ENCODE measurements at regions not wholly inside any gene's neighbourhood (a gene's known extent, or its start where the extent isn't known, plus 50 kb on each side); places are given as distances from the start of the nearest gene placed in this dataset.

- peaks cover 2% of the 10 kb centered on the region for H3K9me3 Mint-ChIP-seq (ENCODE audit: low read depth)
- DNase-seq = no peak
- H3K27ac Mint-ChIP-seq = no peak overlapping the region
- peaks cover 43% of the 10 kb centered on the region for H3K4me1 Mint-ChIP-seq
- CTCF ChIA-PET = interaction anchor here (1.1 kb wide), 1 partner anchor 28 kb away, joined by 3 read pairs; no protein-coding TSS in a partner anchor
- no peaks in the 10 kb centered on the region for H3K27me3 Mint-ChIP-seq
- H3K4me3 Mint-ChIP-seq = no peak overlapping the region
- ATAC-seq = no peak
- H3K36me3 Mint-ChIP-seq = peaks cover 33% of the 10 kb centered on the region
Observed at GRCh38 chr12:124481257-124481750, 86.1 kb downstream of the NCOR2 start.

DNA sequence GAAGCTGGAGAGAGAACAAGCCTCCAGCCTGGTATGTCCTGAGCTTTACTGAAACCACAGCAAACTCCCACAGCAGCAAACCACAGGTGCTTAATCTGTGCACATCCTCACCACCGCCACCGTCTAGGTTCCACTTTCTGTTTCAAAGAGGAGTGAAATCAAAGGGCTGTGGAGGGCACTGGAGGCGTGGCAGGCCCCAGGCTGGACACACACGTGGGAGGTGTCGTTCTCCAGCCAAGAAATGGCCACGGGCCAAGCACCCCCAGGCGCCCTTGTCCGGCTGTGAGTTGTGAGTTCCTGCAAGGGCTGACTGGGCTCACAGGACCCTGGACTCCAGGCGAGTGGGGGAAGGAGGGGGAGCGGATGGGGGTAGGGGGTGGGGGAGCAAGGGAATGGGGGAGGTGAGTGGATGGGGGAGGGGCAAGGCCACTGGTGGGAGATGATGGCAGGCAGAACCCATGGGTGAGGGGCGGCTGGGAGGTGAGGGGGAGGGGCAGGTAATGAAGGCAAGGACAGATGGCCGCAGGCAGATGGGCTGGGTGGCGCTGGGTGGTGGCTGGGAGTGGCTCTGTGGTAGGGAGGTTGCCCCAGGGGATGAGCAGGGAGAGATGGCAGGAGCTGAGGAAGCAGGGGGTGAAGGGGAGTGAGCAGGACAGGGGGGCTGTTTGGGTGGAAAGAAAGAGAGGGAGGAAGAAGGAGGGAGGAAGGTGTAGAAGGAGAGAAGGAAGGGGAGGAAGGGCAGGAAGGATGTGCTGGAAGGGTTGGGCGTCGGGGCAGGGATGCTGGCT is 86.7 kb downstream of the NCOR2 start:
- peaks cover 2% of the 10 kb centered on the region for H3K9me3 Mint-ChIP-seq (ENCODE audit: low read depth)
- peaks cover 43% of the 10 kb centered on the region for H3K4me1 Mint-ChIP-seq
- ATAC-seq (peak; percentile 86), DNase-seq (peak; percentile 91)
- CTCF ChIA-PET = interaction anchor here (1.0 to 1.2 kb wide), 5 partner anchors 9 to 448 kb away, joined by 3 read pairs; no protein-coding TSS in a partner anchor
- H3K27me3 Mint-ChIP-seq = no peaks in the 10 kb centered on the region
- no peak overlapping the region for H3K4me3 Mint-ChIP-seq
- peak overlapping the region; percentile 31 for H3K27ac Mint-ChIP-seq
- H3K36me3 Mint-ChIP-seq = peaks cover 38% of the 10 kb centered on the region

GRCh38 chr12:124479680-124480468 is 87.5 kb downstream of the NCOR2 start:
- Mint-ChIP-seq H3K4me1 (peaks cover 40% of the 10 kb centered on the region), H3K4me3 (no peak overlapping the region), H3K36me3 (peaks cover 36% of the 10 kb centered on the region), H3K27ac (peak overlapping the region; percentile 31), H3K9me3 (ENCODE audit: low read depth) (peaks cover 2% of the 10 kb centered on the region), H3K27me3 (no peaks in the 10 kb centered on the region)
- ATAC-seq (no peak), DNase-seq (no peak)
- CTCF ChIA-PET = interaction anchor here (1.0 to 1.2 kb wide), 6 partner anchors 10 to 448 kb away, joined by 3 read pairs; no protein-coding TSS in a partner anchor

- peaks cover 40% of the 10 kb centered on the region for H3K36me3 Mint-ChIP-seq
- CTCF ChIA-PET = interaction anchor here (1.0 to 1.2 kb wide), 3 partner anchors 12 to 447 kb away, joined by 3 read pairs; no protein-coding TSS in a partner anchor
- H3K27ac Mint-ChIP-seq = no peak overlapping the region
Observed at GRCh38 chr12:124478985-124479645, 88.3 kb downstream of the NCOR2 start.

DNA sequence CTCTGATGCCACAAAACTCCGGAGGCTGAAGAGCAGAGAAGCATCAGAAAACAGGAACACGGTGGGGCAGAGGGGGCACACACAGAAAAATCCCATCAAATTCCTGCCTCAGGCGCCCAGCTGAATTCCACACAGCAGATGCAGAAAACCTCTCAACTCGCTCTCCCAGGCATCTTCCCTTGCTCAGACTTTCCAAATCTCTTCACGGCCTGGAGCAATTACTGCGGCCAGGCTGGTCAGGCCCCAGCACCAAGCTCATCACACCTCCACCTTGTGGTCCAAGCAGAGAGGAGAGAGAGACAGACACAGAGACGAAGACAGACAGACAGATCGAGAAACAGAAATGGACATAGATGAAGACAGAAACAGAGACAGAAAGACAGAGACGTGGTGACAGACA is 89.0 kb downstream of the NCOR2 start:
- peaks cover 47% of the 10 kb centered on the region for H3K36me3 Mint-ChIP-seq

More at GRCh38 chr12:124478985-124479645, 88.3 kb downstream of the NCOR2 start:
- ATAC-seq (no peak), DNase-seq (no peak)
- Mint-ChIP-seq H3K4me1 (peaks cover 35% of the 10 kb centered on the region), H3K27me3 (no peaks in the 10 kb centered on the region), H3K4me3 (no peak overlapping the region), H3K9me3 (ENCODE audit: low read depth) (peaks cover 2% of the 10 kb centered on the region)

DNA sequence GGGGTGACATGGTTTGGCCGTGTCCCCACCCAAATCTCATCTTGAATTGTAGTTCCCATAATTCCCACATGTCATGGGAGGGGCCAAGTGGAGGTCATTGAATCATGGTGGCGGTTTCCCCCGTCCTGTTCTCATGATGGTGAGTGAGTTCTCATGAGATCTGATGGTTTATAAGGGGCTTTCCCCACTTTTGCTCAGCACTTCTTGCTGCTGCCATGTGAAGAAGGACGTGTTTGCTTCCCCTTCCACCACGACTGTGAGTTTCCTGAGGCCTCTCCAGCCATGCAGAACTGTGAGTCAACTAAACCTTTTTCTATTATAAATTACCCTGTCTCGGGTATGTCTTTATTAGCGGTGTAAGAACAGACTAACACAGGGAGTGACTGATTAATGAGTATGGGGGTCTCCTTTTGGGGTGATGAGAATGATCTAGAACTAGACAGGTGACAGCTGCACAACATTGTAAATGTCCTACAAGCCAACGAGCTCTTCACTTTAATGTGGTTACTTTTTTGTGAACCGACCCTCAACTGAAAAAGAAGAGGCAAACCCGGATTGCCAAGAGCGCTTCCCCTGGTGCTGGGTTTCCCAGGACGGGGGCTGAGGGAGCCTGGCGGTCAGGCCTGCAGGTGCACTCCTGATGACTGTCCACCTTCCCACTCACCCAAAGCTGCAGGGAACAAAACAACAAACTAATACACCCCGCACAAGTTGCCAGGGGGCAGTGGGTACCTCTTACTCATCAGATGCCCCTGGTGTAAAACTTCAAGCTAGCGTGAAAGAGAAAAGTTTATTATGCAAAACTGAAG is 90.1 kb downstream of the NCOR2 start:
- Mint-ChIP-seq H3K27me3 (no peaks in the 10 kb centered on the region), H3K9me3 (ENCODE audit: low read depth) (peaks cover 8% of the 10 kb centered on the region), H3K27ac (no peak overlapping the region), H3K36me3 (peaks cover 58% of the 10 kb centered on the region), H3K4me1 (peaks cover 33% of the 10 kb centered on the region), H3K4me3 (no peak overlapping the region)
- CTCF ChIA-PET = interaction anchor here (0.9 to 1.0 kb wide), 3 partner anchors 11 to 289 kb away, joined by 3 to 4 read pairs (median 3); no protein-coding TSS in a partner anchor
- DNase-seq = no peak
- ATAC-seq = no peak

More for the DNA sequence above, 89.0 kb downstream of the NCOR2 start:
- Mint-ChIP-seq H3K27ac (no peak overlapping the region), H3K4me1 (peaks cover 33% of the 10 kb centered on the region), H3K4me3 (no peak overlapping the region), H3K9me3 (ENCODE audit: low read depth) (peaks cover 8% of the 10 kb centered on the region), H3K27me3 (no peaks in the 10 kb centered on the region)
- DNase-seq (no peak), ATAC-seq (no peak)
- CTCF ChIA-PET = interaction anchor here (0.9 to 1.1 kb wide), 3 partner anchors 12 to 31 kb away, joined by 3 to 4 read pairs (median 3); no protein-coding TSS in a partner anchor

GRCh38 chr12:124476011-124476400 is 91.4 kb downstream of the NCOR2 start:
- Mint-ChIP-seq H3K27ac (no peak overlapping the region), H3K27me3 (no peaks in the 10 kb centered on the region), H3K36me3 (peaks cover 64% of the 10 kb centered on the region), H3K4me3 (no peak overlapping the region), H3K4me1 (peaks cover 25% of the 10 kb centered on the region), H3K9me3 (ENCODE audit: low read depth) (peaks cover 8% of the 10 kb centered on the region)
- DNase-seq (no peak), ATAC-seq (no peak)
- CTCF ChIA-PET = no interaction called here

DNA sequence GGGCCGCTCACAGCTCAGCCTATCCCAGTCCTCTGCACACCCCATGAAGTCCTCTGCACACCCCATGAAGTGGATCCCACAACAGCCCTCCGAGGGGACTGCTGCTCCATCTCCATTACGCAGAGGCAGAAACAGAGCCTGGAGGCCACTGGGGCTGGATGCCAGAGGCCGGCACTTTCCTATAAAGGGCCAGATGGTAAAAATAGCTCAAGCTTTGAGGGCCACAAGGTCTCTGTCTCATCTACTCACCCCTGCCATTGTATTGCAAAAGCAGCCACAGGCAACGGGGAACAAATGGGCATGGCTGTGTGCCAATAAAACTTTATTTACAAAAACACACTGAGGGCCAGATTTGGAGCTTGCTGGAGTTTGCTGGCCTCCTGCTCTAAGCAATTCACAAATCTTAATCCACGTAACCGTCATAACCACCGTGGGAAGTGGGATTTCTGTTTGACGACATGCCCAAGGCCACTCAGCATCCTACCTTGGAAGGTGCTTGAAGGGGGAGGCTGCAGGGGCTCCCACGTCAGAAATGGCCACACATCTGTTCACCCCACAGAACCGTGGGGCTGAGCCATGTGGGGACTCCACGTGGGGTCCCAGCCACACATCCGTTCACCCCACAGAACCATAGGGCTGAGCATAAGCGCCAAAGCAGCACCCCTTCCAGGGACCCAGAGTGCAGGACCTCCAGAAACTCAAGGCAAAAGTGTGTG is 92.0 kb downstream of the NCOR2 start:
- Mint-ChIP-seq H3K4me1 (peaks cover 21% of the 10 kb centered on the region), H3K36me3 (peaks cover 67% of the 10 kb centered on the region), H3K4me3 (no peak overlapping the region), H3K9me3 (ENCODE audit: low read depth) (peaks cover 8% of the 10 kb centered on the region), H3K27me3 (no peaks in the 10 kb centered on the region), H3K27ac (no peak overlapping the region)
- CTCF ChIA-PET = no interaction called here
- DNase-seq (no peak), ATAC-seq (no peak)

DNA sequence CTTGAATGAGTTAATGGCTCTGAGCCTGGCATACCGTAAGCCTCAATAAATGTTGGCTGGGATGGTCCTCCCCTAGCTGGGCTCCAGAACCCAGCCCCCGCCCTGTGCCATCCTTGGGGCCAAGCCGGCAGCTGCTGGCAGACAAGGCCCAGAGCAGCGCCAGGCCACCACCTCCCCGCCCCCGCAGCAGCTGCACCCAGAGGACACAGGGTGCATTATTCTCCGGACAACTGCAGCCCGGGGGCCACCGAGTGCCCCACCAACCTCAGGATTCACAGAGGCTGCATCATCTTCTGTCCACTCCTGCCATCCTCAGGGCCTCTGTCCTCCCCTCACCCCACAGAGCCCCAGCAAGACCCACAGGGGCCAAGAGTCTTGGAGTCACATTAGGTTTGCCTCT is 92.7 kb downstream of the NCOR2 start:
- H3K27ac Mint-ChIP-seq = no peak overlapping the region
- no peak overlapping the region for H3K4me3 Mint-ChIP-seq
- CTCF ChIA-PET = no interaction called here
- H3K9me3 Mint-ChIP-seq (ENCODE audit: low read depth) = peaks cover 8% of the 10 kb centered on the region
- DNase-seq (no peak), ATAC-seq (no peak)
- H3K36me3 Mint-ChIP-seq = peaks cover 74% of the 10 kb centered on the region
- peaks cover 14% of the 10 kb centered on the region for H3K4me1 Mint-ChIP-seq
- no peaks in the 10 kb centered on the region for H3K27me3 Mint-ChIP-seq

GRCh38 chr12:124472690-124473279 is 94.6 kb downstream of the NCOR2 start:
- DNase-seq (no peak), ATAC-seq (no peak)
- peaks cover 10% of the 10 kb centered on the region for H3K4me1 Mint-ChIP-seq
- CTCF ChIA-PET = no interaction called here
- H3K36me3 Mint-ChIP-seq = peaks cover 73% of the 10 kb centered on the region
- peaks cover 12% of the 10 kb centered on the region for H3K9me3 Mint-ChIP-seq (ENCODE audit: low read depth)
- H3K4me3 Mint-ChIP-seq = no peak overlapping the region
- H3K27ac Mint-ChIP-seq = no peak overlapping the region
- H3K27me3 Mint-ChIP-seq = no peaks in the 10 kb centered on the region

- Mint-ChIP-seq H3K36me3 (peaks cover 64% of the 10 kb centered on the region), H3K4me1 (peaks cover 12% of the 10 kb centered on the region), H3K27ac (no peak overlapping the region), H3K9me3 (ENCODE audit: low read depth) (peaks cover 10% of the 10 kb centered on the region), H3K4me3 (no peak overlapping the region), H3K27me3 (no peaks in the 10 kb centered on the region)
- no peak for DNase-seq
- CTCF ChIA-PET = interaction anchor here (0.8 kb wide), 2 partner anchors 72 to 125 kb away, joined by 3 read pairs; no protein-coding TSS in a partner anchor
- ATAC-seq = no peak
Observed at GRCh38 chr12:124471828-124472227, 95.6 kb downstream of the NCOR2 start.
